Stomach (tissue), 8 donors: ENCODE measurements at regions not wholly inside any gene's neighbourhood (a gene's known extent, or its start where the extent isn't known, plus 50 kb on each side); places are given as distances from the start of the nearest gene placed in this dataset.

Experiments
- DNase-seq, 2 donors: peaks; one replicate each; pipeline versions ENCODE4 v3.0.0 to v3.0.0-alpha.2; 2013 to 2019
- H3K27ac ChIP-seq, 5 donors: fragments of 200-600 bp in 4 of 5; sonication (generic) in 4 of 5; one replicate each; pipeline ENCODE4 v1.5.1; 2013 to 2019; ENCODE audit warnings: mild to moderate bottlenecking in 1 of 5, moderate library complexity in 1 of 5
- H3K27me3 ChIP-seq, 3 donors: fragments of 200-600 bp; sonication (generic); one replicate each; pipeline ENCODE4 v1.5.1; 2017 to 2019; ENCODE audit warnings: mixed run types in 1 of 3
- H3K36me3 ChIP-seq, 4 donors: fragments of 200-600 bp; sonication (generic); 1 replicate in 3 of 4; 2 replicates in 1 of 4; pipeline ENCODE4 v1.5.1; 2016 to 2019
- H3K4me1 ChIP-seq, 4 donors: fragments of 200-600 bp; sonication (generic); one replicate each; pipeline ENCODE4 v1.5.1; 2016 to 2019
- H3K4me3 ChIP-seq, 4 donors: fragments of 200-600 bp; sonication (generic) in 3 of 4; one replicate each; pipeline ENCODE4 v1.5.1; 2016 to 2019; ENCODE audit warnings: mild to moderate bottlenecking in 1 of 4
- H3K9me3 ChIP-seq, 4 donors: fragments of 200-600 bp; sonication (generic); one replicate each; pipeline ENCODE4 v1.5.1; 2016 to 2019
- CTCF ChIP-seq, 7 experiments: fragments of 450-650 bp in 4 of 7; fragments of 200-600 bp in 3 of 7; sonication (generic) in 3 of 7; IDR thresholded peaks; one replicate each; pipeline ENCODE4 v1.5.1; 2016 to 2019; ENCODE audit warnings: antibody characterized with exemption in 7 of 7, control low read depth in 2 of 7, mild to moderate bottlenecking in 1 of 7
- EP300 ChIP-seq: sonication (generic); formaldehyde crosslinking; IDR thresholded peaks from one replicate; pipeline ENCODE4 v1.6.1; 2017; ENCODE audit warnings: antibody characterized with exemption
- POLR2A ChIP-seq, 4 donors: fragments of 450-650 bp; IDR thresholded peaks; one replicate each; pipeline ENCODE4 v1.6.1; 2016; ENCODE audit warnings: antibody characterized with exemption in 4 of 4, control low read depth in 2 of 4, mild to moderate bottlenecking in 1 of 4, moderate library complexity in 1 of 4
- POLR2AphosphoS5 ChIP-seq, 3 donors: sonication (generic); formaldehyde crosslinking; IDR thresholded peaks; one replicate each; pipeline ENCODE4 v1.6.1; 2016; ENCODE audit warnings: antibody characterized with exemption in 3 of 3
- WGBS, 5 donors: extraction: QIAGEN DNeasy Blood & Tissue Kit in 3 of 5; methylation state at CpG; one replicate each; pipeline versions ENCODE4 v1.1.5 to v1.1.7; 2013 to 2018; 5-methylcytosine and 5-hydroxymethylcytosine counted together
- intact Hi-C: fragments of 100-400 bp; cut with DNase I; formaldehyde crosslinking; loops from one replicate; pipeline ENCODE4 v1.15.1; 2023; ENCODE audit warnings: low total_unique reads
- donor health status: healthy with polysubstance abuse.
- donor health status: Bipolar disorder and iron deficiency.
- donor health status: healthy.

- Histone ChIP-seq H3K27me3 (no peaks in the 10 kb centered on the region), H3K9me3 (peaks cover 0 to 18% (median 0%) of the 10 kb centered on the region in 4 donors), H3K36me3 (no peaks in the 10 kb centered on the region), H3K27ac (no peak overlapping the region), H3K4me3 (no peak overlapping the region), H3K4me1 (no peaks in the 10 kb centered on the region)
- WGBS, 5 donors: 79 to 93% (median 90%) methylated on average over 1 of the region's 1 CpG
- DNase-seq: no peak
- TF ChIP-seq EP300 (no peak), POLR2AphosphoS5 (IDR thresholded peaks at IDR 0.05) (no peak), CTCF (IDR thresholded peaks at IDR 0.05) (no peak), POLR2A (IDR thresholded peaks at IDR 0.05) (no peak)
- intact Hi-C loops: no loop called here
Measured at GRCh38 chrX:39104745-39105144, 303.5 kb downstream of the MID1IP1 start.

DNA sequence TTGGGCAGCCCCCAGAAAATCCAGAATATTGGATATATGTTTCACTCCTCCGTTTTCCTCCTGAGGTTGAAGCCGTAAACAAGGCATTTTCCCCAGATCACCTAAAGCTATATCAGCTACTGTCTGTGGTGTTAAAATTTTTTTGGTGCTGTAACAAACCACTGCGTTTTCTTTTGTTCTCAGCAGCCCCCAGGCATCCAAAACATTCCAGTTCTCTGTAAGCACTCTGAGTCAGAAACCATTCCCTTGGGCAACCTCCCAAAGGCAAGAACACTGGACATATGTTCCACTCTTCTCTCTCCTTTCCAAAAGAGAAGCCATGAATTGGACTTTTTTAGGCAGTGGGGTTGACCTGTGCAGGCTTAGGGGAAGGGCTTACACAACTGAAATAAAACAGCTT lies 310.9 kb downstream of the MID1IP1 start:
- DNase-seq: no peak
- Histone ChIP-seq H3K36me3 (no peaks in the 10 kb centered on the region), H3K4me1 (no peaks in the 10 kb centered on the region), H3K27ac (no peak overlapping the region), H3K4me3 (no peak overlapping the region), H3K9me3 (peaks cover 0 to 31% (median 14%) of the 10 kb centered on the region in 4 donors), H3K27me3 (no peaks in the 10 kb centered on the region)
- TF ChIP-seq CTCF (IDR thresholded peaks at IDR 0.05) (no peak), EP300 (no peak), POLR2A (IDR thresholded peaks at IDR 0.05) (no peak), POLR2AphosphoS5 (IDR thresholded peaks at IDR 0.05) (no peak)
- 73 to 96% (median 86%) methylated on average over 3 of the region's 3 CpGs for WGBS, 5 donors
- intact Hi-C loops: no loop called here

GRCh38 chrX:39115166-39115565 lies 313.9 kb downstream of the MID1IP1 start:
- no peak for TF ChIP-seq CTCF (IDR thresholded peaks at IDR 0.05)
- TF ChIP-seq POLR2AphosphoS5 (IDR thresholded peaks at IDR 0.05): no peak
- TF ChIP-seq POLR2A (IDR thresholded peaks at IDR 0.05): no peak
- no peak for TF ChIP-seq EP300
- no peaks in the 10 kb centered on the region for H3K36me3 ChIP-seq
- no peaks in the 10 kb centered on the region for H3K27me3 ChIP-seq
- H3K9me3 ChIP-seq: peaks cover 0 to 28% (median 9%) of the 10 kb centered on the region in 4 donors
- DNase-seq: no peak
- H3K4me1 ChIP-seq: no peaks in the 10 kb centered on the region
- no peak overlapping the region for H3K4me3 ChIP-seq
- no peak overlapping the region for H3K27ac ChIP-seq
- intact Hi-C loops: no loop called here

GRCh38 chrX:39117101-39117500 lies 315.8 kb downstream of the MID1IP1 start:
- DNase-seq: no peak
- intact Hi-C loops: no loop called here
- WGBS, 5 donors: 45 to 84% (median 71%) methylated on average over 2 of the region's 2 CpGs

More at GRCh38 chrX:39117101-39117500, 315.8 kb downstream of the MID1IP1 start:
- H3K4me1 ChIP-seq: no peaks in the 10 kb centered on the region
- no peaks in the 10 kb centered on the region for H3K27me3 ChIP-seq
- TF ChIP-seq CTCF (IDR thresholded peaks at IDR 0.05): no peak
- TF ChIP-seq EP300: no peak
- TF ChIP-seq POLR2AphosphoS5 (IDR thresholded peaks at IDR 0.05): no peak
- no peak overlapping the region for H3K27ac ChIP-seq
- H3K4me3 ChIP-seq: no peak overlapping the region
- H3K9me3 ChIP-seq: peaks cover 0 to 8% (median 2%) of the 10 kb centered on the region in 4 donors
- H3K36me3 ChIP-seq: no peaks in the 10 kb centered on the region
